Tongue (tissue), 1 donor: ENCODE measurements at regions not wholly inside any gene's neighbourhood (a gene's known extent, or its start where the extent isn't known, plus 50 kb on each side); places are given as distances from the start of the nearest gene placed in this dataset.

Source experiments
- DNase-seq: peaks from one replicate; pipeline ENCODE4 v3.0.0-alpha.2; 2015

DNA sequence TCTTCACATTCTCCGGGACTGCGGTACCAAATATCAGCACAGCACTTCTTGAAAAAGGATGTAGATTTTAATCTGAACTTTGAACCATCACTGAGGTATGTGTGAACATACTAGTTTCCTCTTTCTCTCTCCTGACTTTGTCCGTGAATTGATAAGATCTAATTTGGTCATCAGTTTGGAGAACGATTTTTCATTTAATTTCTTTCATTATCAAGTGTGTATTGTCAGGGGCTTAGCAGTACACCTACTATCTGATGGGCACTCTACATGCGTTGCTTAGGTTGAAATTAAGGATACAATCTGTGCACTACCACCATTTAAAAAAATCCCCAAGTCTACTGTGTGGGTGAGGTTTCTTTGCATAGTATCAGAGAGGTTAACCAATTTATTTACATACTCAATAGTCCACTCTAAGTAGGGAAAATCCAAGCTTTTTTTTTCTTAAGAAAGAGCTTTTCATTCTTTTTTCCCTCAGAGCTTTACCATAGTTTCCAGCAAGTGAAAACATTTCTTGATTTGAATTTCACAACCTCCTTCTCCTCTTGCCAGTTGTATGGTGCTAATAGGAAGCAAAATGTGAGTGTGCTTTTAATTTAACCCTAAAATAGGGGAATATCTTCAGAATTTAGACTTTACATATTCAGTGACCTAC, 105.4 kb upstream of the ESR1 start:
- DNase-seq: no peak

DNA sequence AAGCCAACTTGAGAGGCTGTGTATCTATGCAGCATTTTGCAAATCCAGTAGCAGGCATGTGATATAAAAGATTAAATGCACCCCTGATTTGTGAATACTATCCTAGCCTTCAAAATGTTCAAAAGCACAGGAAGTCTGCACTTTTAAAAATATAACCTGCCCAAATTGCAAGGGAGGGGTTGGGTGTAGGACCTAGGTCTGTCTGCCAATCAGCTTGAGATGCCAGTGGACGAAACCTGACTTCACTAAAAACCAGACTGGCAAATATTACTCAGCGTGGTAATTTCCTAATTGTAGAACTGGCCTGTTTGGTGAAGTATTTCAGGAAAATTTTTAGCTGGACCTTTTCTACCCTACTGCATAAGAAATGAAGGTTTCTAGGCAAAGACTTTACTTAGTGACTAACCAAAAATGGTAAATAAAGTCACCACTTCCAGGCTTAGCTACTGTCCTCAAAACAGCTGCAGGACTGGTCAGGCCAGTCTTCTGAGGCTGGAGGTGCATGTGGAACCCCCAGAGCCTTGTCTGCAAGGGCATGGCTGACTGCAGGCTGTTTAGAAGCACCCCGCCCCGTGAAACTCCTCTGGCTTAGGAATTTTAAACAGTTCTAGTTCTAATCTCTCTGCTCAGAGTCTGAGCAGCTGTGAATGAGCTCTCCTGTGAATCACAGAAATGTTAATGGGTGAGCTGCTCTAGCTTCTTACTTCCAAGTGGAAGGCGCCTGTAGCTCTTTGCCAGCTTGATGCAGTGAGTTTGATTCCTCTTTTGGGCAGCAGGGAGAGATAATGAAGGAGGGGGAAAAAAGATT, 104.4 kb upstream of the ESR1 start:
- peak; percentile 33 for DNase-seq

DNA sequence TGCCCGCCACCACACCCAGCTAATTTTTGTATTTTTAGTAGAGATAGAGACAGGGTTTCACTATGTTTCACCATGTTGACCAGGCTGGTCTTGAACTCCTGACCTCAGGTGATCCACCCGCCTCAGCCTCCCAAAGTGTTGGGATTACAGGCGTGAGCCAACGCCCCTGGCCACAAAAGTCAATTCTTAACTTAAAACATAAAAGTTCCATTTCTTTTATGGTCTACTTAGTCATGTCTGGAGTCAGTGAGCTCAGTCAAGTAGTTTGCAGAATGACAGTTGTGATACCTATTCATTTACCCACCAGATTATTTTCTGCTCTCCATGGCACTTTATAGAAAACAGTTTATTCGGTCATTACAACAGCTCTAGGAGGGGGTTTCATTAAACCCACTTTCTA, 103.1 kb upstream of the ESR1 start:
- no peak for DNase-seq

DNA sequence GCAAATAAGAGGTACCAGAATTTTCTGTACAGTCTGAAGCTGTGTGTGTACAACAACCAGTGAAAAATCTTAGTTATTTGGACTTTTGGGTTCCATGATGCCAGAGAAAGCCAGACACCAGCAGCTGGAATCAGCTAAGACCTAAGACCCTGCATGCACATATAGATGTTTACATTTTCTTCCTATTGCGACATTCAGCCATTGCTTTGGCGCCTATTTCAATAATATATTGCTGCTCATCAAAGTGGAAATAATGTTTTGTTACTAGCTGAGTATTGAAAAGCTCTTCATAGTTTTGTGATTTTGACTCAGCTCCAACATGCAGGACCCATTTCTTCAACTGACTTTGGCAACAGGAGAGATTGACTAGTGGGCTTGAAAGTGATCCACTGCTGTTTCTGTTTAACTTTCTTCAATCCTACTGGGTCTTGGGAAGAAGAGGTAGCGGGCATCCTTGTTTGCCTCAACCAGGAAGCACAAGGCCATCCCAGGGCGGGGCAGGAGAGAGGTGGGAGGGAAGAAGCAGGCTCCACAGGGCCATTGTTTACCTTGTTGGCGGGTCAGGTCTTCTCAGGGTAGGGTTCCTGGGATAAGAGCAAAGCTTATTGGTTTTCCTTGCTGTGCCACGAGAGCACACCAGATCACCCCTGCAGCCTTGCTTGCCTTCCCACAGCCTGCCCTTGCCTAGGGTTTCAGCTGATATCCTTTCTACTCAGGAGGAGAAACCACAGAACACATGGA, 101.3 kb upstream of the ESR1 start:
- DNase-seq: no peak

DNA sequence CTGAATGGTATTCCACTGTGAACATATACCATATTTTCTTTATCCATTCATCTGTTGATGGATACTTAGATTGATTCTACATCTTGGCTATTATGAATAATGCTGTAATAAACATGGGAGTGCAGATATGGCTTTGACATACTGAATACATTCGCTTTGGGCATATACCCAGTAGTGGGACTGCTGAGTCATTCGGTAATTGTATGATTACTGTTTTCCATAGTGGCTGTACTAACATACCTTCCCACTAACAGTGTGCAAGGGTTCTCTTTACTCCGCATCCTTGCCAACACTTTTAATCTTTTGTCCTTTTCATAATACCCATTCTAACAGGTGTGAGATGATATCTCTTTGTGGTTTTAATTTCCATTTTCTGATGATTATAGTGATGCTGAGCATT, 98.2 kb upstream of the ESR1 start:
- no peak for DNase-seq

DNA sequence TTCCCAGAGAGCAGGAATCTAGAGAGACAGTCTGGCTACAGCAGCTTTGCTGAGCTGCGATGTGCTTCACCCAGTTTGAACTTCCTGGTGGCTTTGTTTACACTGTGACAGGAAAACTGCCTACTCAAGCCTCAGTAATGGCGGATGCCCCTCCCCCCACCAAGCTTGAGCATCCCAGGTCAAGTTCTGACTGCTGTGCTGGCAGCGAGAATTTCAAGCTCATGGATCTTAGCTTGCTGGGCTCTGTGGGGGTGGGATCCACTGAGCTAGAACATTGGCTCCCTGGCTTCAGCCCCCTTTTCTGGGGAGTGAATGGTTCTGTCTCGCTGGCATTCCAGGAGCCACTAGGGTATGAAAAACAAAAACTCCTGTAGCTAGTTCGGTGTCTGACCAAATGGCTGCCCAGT, 91.0 kb upstream of the ESR1 start:
- DNase-seq: no peak

DNA sequence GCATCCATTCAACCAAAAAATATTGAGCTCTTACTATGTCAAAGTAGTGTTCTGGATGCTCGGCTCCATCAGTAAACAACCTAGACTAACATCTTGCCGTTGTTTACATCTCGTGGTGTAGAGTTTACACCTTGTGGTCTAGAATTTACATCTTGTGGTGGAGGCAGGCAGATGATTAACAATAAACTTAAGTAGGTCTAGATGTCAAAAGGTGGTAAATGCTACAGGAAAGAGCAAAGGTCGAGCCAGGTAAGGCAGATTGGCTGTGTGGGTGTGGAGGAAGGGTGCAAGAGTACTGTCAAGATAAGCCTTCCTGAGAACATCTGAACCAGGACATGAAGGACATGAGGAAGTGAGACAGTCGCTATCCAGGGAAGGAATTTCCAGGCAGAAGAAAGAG, 88.4 kb upstream of the ESR1 start:
- no peak for DNase-seq

DNA sequence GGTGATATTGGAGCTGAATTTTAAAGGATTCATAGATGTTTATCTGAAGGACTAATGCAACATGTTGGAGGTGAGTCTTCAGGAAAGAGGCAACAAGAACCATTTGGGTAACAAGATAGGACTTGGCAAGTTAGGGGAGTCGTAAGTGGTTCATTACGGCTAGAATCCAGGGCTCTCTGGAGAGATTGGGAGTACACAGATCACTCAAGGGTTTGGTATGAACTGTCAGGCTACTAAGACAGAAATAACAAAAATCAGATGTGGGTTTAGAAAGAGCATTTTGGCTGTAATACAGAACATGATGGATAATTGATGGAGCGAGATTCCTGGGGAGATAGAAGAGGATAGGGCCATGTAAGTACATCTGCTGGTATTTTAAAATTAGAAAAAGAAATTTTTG, 86.3 kb upstream of the ESR1 start:
- no peak for DNase-seq

DNA sequence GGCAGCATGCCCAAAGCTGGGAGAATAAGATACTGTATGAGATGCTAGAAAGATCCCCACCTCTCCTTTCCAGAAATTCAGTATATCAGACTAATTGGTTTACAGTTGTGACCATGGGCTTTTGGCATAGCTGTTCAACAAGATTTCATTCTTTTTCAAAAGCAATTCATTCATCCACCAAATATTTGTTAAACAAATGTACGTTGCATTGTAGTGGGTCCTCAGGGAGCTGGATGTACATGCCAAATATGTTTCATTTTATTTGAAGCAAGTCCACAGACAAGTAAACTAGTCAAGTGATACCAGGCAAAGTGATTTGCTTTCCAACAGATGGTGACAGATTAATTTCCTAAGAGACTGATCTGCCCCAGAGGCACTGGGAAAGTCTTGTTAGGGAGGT, 85.8 kb upstream of the ESR1 start:
- DNase-seq: no peak

DNA sequence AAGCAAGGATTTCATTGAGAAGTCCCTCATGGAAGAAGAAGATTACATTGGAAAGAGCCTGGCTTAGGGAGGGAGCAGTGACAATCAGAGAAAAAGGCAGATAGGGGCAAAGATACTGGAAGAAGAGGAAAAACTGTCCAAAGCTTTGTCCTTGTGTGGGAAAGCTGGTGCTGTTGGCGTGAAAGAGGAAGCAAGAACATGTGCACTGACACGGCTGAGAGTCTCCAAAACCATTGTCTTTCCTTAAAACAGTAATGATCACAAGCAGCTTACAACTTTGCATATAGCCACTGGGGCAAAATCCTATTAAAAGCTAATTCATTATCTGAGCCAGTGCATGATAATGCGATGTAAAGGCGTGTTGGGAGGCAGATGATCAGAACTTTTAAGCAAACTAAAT, 85.1 kb upstream of the ESR1 start:
- no peak for DNase-seq

DNA sequence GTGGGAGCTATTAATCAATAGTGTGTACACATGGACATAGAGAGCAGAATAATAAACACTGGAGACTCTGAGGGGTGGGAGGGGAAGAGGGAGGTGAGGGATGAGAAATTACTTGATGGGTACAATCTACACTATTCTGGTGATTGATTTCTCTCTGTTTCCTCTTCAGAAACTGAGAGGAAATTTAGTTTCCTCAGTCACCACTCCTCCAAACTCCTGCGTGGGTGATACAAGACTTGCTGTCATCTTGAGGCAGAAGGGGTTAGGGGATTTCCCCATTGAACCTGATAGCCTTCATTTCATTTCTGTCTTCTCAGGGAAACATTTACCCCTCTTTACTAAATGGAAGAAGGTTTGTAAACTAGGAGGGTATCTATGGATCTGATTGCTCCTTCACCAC, 84.3 kb upstream of the ESR1 start:
- no peak for DNase-seq

DNA sequence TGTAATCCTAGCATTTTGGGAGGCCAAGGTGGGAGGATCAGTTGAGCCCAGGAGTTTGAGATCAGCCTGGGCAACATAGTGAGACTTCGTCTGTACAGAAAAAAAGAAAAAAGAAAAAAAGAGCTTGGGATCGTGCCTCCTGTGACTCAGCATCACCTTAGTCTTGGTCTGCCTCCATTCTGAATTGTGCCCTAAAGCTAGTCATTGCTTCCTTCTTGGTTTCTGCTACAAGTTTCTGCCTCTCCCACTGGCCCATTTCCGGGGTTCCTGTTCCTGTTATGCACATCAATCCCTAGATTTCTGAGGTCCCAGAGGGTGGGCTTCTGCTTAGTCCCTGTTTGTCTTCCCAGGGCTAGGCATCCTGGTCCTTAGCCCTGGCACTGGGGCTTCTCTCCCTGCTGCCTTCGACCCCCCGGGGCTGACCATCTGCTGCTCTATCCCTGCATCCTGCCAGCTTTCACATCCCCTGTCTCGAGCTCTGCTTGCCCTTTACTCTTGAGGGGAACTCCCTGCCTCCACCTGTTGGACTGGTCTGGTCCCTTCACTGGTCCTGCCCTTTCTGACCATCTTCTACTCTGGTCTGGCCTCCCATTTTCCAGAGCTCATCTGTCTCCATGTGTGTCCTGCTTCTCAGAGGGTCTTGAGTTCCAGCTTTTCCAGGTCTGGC, 77.5 kb upstream of the ESR1 start:
- DNase-seq: no peak

DNA sequence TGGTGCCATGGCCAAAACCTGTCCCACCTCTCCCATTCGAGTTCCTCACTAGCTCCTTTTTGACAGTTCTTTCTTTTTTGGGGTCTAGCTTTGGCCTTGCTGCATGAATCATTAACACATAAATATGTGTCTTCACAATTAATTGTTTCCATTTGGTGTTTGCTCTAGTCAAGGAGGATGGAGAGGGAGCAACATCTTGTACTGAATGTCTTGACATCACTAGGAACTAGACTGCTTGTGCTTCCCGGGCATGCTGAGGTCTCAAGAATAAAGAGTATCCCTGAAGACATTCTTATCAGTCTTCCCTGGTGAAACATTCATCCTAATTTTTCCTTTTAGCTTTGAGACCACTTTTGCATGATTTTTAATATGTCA, 77.0 kb upstream of the ESR1 start:
- no peak for DNase-seq

DNA sequence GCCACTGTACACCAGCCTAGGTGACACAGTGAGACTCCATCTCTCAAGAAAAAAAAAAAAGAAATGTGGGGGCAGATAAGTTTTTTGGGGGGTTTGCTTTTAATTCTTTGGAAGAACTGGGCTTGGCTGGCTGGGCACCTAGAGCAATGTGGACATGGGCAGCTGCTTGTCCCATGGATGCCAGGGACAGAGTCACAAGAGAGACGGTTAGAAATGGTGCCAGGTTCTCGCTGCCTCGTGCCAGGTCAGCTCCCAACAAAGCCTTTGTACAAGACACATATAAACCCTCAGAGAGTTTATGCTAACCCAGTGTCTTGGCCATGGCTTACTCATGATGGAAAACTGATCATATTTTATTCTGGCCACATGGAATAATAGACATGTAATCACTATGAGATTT, 76.2 kb upstream of the ESR1 start:
- no peak for DNase-seq

DNA sequence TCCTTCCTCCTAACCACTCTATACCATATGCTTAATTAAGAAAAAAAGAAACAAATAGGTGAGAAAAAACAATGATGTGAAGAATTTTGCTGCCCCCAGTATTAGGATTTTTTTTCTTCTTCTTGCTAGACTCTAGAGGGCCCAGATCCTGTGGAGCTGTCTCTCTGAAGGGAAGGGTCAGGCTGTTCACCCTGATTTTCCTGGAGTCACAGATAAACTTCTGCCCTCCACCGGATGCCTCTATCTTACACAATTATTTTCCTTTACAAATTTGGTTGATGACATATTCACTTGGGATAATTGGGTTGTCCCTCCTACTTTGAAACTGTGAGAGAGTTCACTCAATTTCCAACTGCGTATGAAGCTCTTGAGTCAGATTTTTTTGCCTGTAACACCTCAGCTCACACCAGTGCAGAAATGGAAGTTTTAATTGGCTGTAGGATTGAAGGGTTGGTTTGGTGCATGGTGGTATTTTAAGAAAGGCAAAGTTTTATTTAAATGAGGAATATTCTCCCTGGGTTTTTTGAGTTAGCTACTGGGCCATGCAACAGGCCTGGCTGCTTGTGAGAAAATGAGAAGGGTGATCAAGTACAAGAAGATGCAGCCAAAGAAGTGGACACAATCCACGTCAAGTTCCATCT, 73.7 kb upstream of the ESR1 start:
- no peak for DNase-seq

DNA sequence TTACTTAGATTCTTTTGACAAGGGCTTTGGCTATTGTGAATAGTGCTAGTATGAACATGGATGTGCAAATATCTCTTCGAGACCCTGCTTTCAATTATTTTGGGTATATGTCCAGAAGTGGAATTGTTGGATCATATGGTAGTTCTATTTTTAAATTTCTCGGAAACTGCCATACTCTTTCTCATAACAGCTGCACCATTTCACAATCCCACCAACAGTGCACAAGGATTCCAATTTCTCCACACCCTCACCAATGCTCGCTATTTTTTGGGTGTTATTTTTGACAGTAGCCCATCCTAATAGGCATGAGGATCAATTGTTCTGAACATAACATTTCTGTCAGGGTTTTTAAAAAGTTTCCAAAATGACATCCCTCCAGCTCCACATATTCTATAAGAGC, 69.2 kb upstream of the ESR1 start:
- no peak for DNase-seq

DNA sequence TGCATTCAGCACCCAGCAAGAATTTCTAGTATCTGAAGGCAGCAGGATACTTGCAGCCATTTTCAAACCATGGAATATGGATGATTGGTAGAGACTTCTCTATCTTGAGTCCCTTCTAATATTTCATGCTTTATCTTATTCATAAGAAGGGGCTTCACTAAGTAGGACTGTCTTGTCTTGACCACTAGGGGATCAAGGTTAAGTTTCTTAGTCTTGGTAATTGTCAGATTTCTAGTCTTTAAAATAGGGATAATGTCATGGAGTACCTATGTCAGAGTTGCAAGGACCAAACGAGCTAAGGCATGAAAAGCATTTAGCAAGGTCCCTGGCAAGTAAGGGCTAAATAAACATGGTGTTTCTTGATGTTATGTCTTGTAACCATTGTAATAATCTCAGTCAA, 68.5 kb upstream of the ESR1 start:
- no peak for DNase-seq

DNA sequence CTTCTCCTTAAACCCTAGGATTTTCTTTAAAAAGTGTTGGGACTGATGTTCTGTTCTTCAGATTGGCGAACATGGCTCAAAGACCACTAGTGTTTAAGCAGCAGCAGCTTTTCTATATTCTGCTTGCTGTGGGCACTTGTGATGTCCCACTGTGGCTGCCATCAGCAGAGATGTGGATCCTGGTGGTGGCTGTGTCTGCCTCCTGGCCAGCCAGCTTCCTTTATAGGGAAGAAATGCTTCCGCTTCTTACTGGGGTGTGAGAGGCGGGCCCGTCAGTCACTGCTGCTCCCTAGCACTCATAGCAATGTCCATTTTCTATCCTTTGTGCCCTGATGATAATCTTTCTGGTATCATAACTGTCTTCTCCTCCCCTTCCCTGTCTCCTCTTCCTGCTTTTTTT, 66.7 kb upstream of the ESR1 start:
- no peak for DNase-seq

DNA sequence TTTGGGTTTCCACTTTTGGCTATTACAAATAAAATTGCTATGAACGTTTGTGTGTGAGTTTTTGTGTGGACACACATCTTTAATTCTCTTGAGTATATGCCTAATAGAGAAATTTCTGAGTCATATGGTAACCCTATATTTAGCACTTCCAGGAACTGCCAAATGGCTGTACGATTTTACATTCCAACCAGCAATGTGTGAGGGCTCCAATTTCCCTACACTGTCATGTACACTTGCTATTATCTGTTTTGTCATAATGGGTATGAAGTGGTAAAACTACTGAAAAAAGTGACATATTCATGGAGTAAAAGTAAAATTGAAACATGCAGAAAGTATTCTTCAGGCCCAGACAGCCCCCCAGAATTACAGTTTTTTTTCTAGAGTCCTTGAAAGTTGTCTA, 59.6 kb upstream of the ESR1 start:
- peak; percentile 40 for DNase-seq

DNA sequence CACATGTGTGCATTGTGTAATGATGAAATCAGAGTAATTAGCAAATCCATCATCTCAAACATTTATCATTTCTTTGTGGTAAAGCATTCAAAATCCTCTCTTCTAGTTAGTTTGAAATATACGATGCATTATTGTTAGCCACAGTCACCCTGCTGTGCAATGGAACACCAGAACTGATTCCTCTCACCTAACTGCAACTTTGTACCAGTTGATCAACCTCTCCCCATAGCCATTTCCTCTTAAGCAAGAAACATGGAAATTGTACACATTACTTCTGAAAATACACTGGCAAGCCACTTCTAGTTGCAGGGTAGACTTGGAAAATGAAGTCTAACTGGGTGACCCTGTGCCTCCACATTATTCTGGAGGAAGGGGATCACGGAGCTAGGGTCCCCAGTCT, 58.1 kb upstream of the ESR1 start:
- DNase-seq: no peak

DNA sequence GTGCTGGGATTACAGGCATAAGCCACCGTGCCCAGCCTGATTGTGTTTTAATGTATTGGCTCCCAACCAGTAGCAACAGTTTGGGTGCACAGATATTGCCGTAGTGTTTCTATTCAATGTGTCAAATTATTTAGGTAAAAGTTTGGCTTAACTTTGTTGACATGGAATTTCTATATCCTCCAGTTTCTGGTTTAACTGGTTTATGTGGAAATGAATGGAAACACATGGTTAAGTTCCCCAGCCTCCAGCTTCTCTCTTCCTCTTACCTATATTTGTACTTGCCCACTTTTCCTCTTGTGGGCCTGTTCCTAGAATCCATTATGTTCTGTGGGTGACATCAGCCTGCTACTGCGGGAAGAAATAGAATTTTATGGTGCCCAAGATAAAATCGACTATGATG, 53.9 kb upstream of the ESR1 start:
- DNase-seq: no peak

DNA sequence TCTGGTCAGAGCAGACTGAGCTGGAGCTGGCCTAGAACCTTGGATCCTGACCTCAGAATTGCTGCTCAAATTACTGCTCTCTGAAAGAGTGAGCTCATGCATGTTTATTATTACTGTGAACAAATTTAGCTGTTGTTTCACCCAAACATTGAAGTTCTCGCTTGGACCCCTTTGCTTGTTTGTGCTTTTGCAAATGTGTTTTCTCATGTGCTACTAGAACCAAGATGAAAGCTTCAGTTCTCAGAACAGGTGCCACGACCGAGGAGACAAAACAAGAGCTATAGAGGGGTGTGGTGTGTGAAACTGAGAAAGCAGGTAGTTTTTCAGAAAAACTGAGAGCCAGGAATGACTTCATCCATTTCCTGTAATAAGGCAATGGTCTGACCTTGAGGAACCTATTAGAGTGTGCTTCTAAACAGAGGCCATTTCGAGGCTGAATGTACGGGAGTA, 50.0 kb upstream of the ESR1 start:
- no peak for DNase-seq
